ENCODE measurements at regions not wholly inside any gene's neighbourhood (a gene's known extent, or its start where the extent isn't known, plus 50 kb on each side); places are given as distances from the start of the nearest gene placed in this dataset.
A peak's percentile ranks its signal among the peaks of the same experiment; 100 is the strongest.

DNA sequence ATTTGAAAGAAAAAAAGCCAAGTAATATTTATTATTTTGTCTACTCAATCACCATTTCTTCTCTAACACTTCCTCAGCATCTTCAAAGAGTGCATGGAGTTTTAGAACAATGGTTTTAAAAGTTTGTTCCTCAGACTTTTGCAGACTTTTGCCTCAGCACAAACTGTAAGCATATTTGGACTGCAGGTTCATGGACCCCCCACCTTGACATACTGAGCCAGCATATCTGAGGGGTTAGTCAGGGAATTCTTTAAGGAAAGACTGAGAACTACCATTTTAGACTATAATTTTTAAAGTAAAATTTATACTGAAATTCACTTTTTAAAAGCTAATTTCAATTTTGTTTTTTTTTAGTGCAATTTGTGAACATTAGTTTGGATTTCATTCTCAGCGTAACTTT is 1676.8 kb upstream of the PCDH20 start:
- no peak overlapping the region for H3K4me3 ChIP-seq (ENCODE audit: low read depth, low read length)
- DNase-seq (ENCODE audit: low read depth): no peak
- TF ChIP-seq, protein P1, sequence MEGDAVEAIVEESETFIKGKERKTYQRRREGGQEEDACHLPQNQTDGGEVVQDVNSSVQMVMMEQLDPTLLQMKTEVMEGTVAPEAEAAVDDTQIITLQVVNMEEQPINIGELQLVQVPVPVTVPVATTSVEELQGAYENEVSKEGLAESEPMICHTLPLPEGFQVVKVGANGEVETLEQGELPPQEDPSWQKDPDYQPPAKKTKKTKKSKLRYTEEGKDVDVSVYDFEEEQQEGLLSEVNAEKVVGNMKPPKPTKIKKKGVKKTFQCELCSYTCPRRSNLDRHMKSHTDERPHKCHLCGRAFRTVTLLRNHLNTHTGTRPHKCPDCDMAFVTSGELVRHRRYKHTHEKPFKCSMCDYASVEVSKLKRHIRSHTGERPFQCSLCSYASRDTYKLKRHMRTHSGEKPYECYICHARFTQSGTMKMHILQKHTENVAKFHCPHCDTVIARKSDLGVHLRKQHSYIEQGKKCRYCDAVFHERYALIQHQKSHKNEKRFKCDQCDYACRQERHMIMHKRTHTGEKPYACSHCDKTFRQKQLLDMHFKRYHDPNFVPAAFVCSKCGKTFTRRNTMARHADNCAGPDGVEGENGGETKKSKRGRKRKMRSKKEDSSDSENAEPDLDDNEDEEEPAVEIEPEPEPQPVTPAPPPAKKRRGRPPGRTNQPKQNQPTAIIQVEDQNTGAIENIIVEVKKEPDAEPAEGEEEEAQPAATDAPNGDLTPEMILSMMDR (IDR thresholded peaks at IDR 0.05; ENCODE audit: insufficient read depth, low read depth, low read length, missing control alignments): no peak

DNA sequence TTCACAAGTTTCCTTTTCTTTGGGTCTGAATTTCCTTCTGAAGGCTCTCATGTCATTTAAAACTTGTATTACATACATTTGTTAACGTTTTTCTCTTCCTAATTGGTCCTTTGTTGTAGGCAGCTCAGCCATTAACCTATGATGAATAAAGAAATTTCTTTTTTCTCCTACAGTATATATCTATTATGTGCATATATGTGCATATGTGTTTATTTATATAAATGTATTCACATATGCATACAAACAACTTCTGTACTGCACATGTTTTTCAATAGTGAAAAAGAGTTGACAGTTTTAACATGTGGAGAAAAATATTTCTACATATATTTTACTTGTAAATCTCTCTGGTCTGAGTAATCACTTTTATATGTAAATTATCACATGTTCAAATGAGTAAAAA is 1674.9 kb upstream of the PCDH20 start:
- DNase-seq (ENCODE audit: low read depth): no peak
- TF ChIP-seq, protein P1 (IDR thresholded peaks at IDR 0.05; ENCODE audit: insufficient read depth, low read depth, low read length, missing control alignments): no peak
- no peak overlapping the region for H3K4me3 ChIP-seq (ENCODE audit: low read depth, low read length)

DNA sequence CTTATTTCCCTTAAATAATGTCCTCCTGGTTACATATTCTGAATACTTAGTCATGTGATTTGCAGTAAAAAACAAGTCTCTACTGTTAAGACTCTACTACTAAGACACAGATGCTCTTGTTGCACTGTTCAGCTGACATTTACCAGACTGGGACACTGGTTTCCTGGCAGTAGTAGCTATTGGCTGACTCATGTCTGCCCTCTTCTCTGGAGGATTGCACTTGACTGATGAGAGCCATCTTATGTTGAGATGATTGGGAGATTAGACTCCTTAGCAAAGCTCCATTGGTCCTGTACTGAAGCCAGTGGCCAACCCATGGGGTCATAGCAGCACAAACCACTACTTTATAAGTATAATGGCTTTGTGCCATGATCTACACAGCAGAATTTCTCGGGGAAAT is 1672.6 kb upstream of the PCDH20 start:
- no peak overlapping the region for H3K4me3 ChIP-seq (ENCODE audit: low read depth, low read length)
- TF ChIP-seq, protein P1 (IDR thresholded peaks at IDR 0.05; ENCODE audit: insufficient read depth, low read depth, low read length, missing control alignments): no peak
- no peak for DNase-seq (ENCODE audit: low read depth)

DNA sequence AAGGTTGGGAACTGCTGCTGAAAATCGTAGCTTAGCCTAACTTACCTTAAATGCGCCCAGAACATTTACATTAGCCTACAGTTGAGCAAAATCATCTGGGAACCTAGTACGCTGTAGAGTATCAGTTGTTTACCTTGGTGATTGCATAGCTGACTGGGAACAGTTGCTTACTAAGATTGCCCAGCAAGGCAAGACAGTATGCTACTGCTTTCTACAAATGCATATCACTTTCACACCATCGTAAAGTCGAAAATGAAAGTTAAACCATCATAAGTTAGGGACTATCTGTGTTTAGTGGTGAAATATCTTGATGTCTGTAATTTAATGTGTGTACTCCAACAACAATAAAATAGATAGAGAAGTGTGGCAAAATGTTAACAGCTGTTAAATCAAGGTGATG is 1670.6 kb upstream of the PCDH20 start:
- DNase-seq (ENCODE audit: low read depth): peak; percentile 47
- TF ChIP-seq, protein P1 (IDR thresholded peaks at IDR 0.05; ENCODE audit: insufficient read depth, low read depth, low read length, missing control alignments): no peak

DNA sequence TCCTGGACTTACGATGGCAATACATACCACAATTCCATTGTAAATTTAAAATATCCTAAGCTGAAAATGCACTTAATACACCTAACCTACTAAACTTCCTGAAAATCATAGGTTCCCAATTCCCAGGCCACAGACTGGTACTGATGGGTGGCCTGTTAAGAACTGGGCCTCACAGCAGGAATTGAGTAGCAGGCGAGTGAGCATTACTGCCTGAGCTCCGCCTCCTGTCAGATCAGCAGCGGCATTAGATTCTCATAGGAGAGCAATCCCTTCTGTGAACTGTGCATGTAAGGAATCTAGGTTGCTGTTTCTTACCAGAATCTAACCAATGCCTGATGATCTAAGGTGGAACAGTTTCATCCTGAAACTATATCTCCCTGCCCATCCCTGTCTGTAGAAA is 1670.2 kb upstream of the PCDH20 start:
- H3K4me3 ChIP-seq (ENCODE audit: low read depth, low read length): peak overlapping the region; percentile 44
- DNase-seq (ENCODE audit: low read depth): peak; percentile 5
- TF ChIP-seq, protein P1 (IDR thresholded peaks at IDR 0.05; ENCODE audit: insufficient read depth, low read depth, low read length, missing control alignments): no peak

More for the DNA sequence above, 1670.6 kb upstream of the PCDH20 start:
- H3K4me3 ChIP-seq (ENCODE audit: low read depth, low read length): peak overlapping the region; percentile 44

DNA sequence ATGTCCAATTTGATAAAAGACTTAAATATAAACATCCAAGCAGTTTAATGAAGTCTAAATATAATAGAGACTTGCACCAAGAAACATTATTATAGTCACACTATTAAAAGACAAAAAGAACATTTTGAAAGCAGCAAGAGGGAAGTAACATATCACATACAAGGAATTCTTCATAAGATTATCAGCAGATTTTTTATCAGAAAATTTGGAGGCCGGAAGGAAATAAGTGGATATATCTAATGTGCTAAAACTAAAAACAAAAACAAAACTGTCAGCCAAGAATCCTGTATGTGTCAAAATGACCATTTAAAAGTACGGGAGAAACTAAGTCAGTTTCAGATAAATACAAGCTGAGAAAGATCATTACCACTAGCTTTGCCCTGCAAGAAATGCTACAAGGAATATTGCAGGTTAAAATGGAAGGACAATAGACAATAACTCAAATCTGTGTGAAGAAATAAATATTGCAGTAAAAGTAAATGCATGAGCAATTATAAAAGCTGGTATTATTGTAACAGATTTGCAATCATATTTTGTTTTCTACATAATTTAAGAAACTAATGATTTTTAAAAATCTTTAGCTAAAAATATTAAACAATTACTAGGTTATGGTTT is 1665.9 kb upstream of the PCDH20 start:
- TF ChIP-seq, protein P1 (IDR thresholded peaks at IDR 0.05; ENCODE audit: insufficient read depth, low read depth, low read length, missing control alignments): no peak
- no peak for DNase-seq (ENCODE audit: low read depth)
- no peak overlapping the region for H3K4me3 ChIP-seq (ENCODE audit: low read depth, low read length)

DNA sequence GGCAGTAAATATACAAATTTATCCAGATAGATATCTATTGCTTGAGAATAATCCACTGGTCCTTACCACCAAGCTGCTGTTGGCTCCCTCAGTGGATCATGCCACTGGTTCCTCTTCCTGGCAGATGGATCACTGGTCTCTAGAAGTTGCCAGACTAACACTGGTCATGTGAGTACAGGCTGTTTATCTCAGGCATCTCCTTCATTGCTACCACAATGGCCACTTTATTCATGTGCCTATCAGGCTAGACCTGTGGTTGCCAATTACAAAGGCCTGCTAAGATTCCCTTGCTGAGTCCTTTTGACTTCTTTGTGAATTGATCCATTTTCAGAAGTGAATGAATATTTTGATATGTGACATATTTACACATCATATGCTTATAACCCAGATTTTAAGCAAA is 1659.5 kb upstream of the PCDH20 start:
- H3K4me3 ChIP-seq (ENCODE audit: low read depth, low read length): no peak overlapping the region
- TF ChIP-seq, protein P1 (IDR thresholded peaks at IDR 0.05; ENCODE audit: insufficient read depth, low read depth, low read length, missing control alignments): no peak
- DNase-seq (ENCODE audit: low read depth): no peak
